Smooth muscle cell (in vitro differentiated cells): ENCODE measurements at regions not wholly inside any gene's neighbourhood (a gene's known extent, or its start where the extent isn't known, plus 50 kb on each side); places are given as distances from the start of the nearest gene placed in this dataset.

Experiments used
- DNase-seq: peaks from one replicate; lab custom pipeline; 2025; ENCODE audit not compliant: unreplicated experiment; lab: John Stamatoyannopoulos, UW
- H2AFZ ChIP-seq: fragments of 200-600 bp; sonication (generic); 2 replicates; pipeline ENCODE4 v1.6.0; 2016; ENCODE audit warnings: antibody characterized with exemption, low read depth, mild to moderate bottlenecking
- H3F3A ChIP-seq: fragments of 200-600 bp; sonication (generic); 2 replicates; pipeline ENCODE4 v1.6.0; 2017; ENCODE audit warnings: antibody characterized with exemption, low read depth
- H3K27ac ChIP-seq: fragments of 200-600 bp; sonication (generic); 2 replicates; pipeline ENCODE4 v1.5.1; 2016; ENCODE audit warnings: low read depth, mild to moderate bottlenecking
- H3K27me3 ChIP-seq: fragments of 200-600 bp; sonication (generic); 2 replicates; pipeline ENCODE4 v1.6.1; 2016; ENCODE audit warnings: low read depth, mild to moderate bottlenecking
- H3K36me3 ChIP-seq: fragments of 200-600 bp; sonication (generic); 2 replicates; pipeline ENCODE4 v1.5.1; 2016; ENCODE audit warnings: low read depth
- H3K4me1 ChIP-seq: fragments of 200-600 bp; sonication (generic); 2 replicates; pipeline ENCODE4 v1.5.1; 2016; ENCODE audit warnings: low read depth
- H3K4me2 ChIP-seq: fragments of 200-600 bp; sonication (generic); 2 replicates; pipeline ENCODE4 v1.6.0; 2016; ENCODE audit warnings: mild to moderate bottlenecking
- H3K4me3 ChIP-seq: fragments of 200-600 bp; sonication (generic); 2 replicates; pipeline ENCODE4 v1.5.1; 2016; ENCODE audit warnings: mild to moderate bottlenecking
- H3K79me2 ChIP-seq: fragments of 200-600 bp; sonication (generic); 2 replicates; pipeline ENCODE4 v1.6.0; 2016; ENCODE audit warnings: low read depth, mild to moderate bottlenecking
- H3K9ac ChIP-seq: fragments of 200-600 bp; sonication (generic); 2 replicates; pipeline ENCODE4 v1.6.0; 2016; ENCODE audit warnings: low read depth
- H3K9me3 ChIP-seq: fragments of 200-600 bp; sonication (generic); replicated peaks from 2 replicates; pipeline ENCODE4 v1.5.1; 2016; ENCODE audit warnings: low read depth
- H4K20me1 ChIP-seq: fragments of 200-600 bp; sonication (generic); 2 replicates; pipeline ENCODE4 v1.6.0; 2016; ENCODE audit warnings: low read depth
- CTCF ChIP-seq: fragments of 200-600 bp; sonication (generic); IDR thresholded peaks from 2 replicates; pipeline ENCODE4 v1.5.1; 2017; ENCODE audit warnings: borderline replicate concordance, mild to moderate bottlenecking, antibody characterized with exemption; ENCODE audit not compliant: insufficient read depth, poor library complexity, severe bottlenecking
- WGBS: methylation state at CpG from one replicate; pipeline ENCODE4 v1.1.7; 2016; ENCODE audit warnings: low lambda C conversion rate; 5-methylcytosine and 5-hydroxymethylcytosine counted together

GRCh38 chr16:58824201-58824600 is 90.1 kb upstream of the GOT2 start:
- no peaks in the 10 kb centered on the region for H3K4me1 ChIP-seq
- H3F3A ChIP-seq = no peaks in the 10 kb centered on the region
- H3K4me3 ChIP-seq = no peak overlapping the region
- no peak overlapping the region for H3K27ac ChIP-seq
- no peak for TF ChIP-seq CTCF
- H3K79me2 ChIP-seq = no peaks in the 10 kb centered on the region
- no peaks in the 10 kb centered on the region for H3K36me3 ChIP-seq
- H3K9me3 ChIP-seq = no peaks in the 10 kb centered on the region
- H3K9ac ChIP-seq = no peak overlapping the region
- no peak overlapping the region for H2AFZ ChIP-seq
- no peak overlapping the region for H3K4me2 ChIP-seq
- no peak for DNase-seq
- H4K20me1 ChIP-seq = no peaks in the 10 kb centered on the region
- H3K27me3 ChIP-seq = no peaks in the 10 kb centered on the region

GRCh38 chr16:58821886-58822285 is 87.8 kb upstream of the GOT2 start:
- Histone ChIP-seq H3K9me3 (no peaks in the 10 kb centered on the region), H3K27ac (no peak overlapping the region), H3K79me2 (no peaks in the 10 kb centered on the region), H3K27me3 (no peaks in the 10 kb centered on the region), H3K4me1 (no peaks in the 10 kb centered on the region), H2AFZ (no peak overlapping the region), H3K4me3 (no peak overlapping the region), H3K4me2 (no peak overlapping the region), H3K9ac (no peak overlapping the region), H3F3A (no peaks in the 10 kb centered on the region), H3K36me3 (no peaks in the 10 kb centered on the region), H4K20me1 (no peaks in the 10 kb centered on the region)
- DNase-seq = no peak
- no peak for TF ChIP-seq CTCF

GRCh38 chr16:58820411-58820810 is 86.3 kb upstream of the GOT2 start:
- H3K4me1 ChIP-seq = no peaks in the 10 kb centered on the region
- no peaks in the 10 kb centered on the region for H4K20me1 ChIP-seq
- no peak overlapping the region for H3K4me2 ChIP-seq
- 64% methylated on average over 1 of the region's 1 CpG for WGBS
- H3K4me3 ChIP-seq = no peak overlapping the region
- H3F3A ChIP-seq = no peaks in the 10 kb centered on the region
- DNase-seq = no peak
- no peaks in the 10 kb centered on the region for H3K9me3 ChIP-seq
- no peaks in the 10 kb centered on the region for H3K27me3 ChIP-seq
- no peak overlapping the region for H2AFZ ChIP-seq
- no peak for TF ChIP-seq CTCF
- no peak overlapping the region for H3K9ac ChIP-seq
- H3K27ac ChIP-seq = no peak overlapping the region
- no peaks in the 10 kb centered on the region for H3K79me2 ChIP-seq
- no peaks in the 10 kb centered on the region for H3K36me3 ChIP-seq

GRCh38 chr16:58815181-58815888 is 81.2 kb upstream of the GOT2 start:
- no peaks in the 10 kb centered on the region for H3K27me3 ChIP-seq
- no peak overlapping the region for H3K9ac ChIP-seq
- no peak overlapping the region for H3K4me3 ChIP-seq
- no peaks in the 10 kb centered on the region for H4K20me1 ChIP-seq
- TF ChIP-seq CTCF = no peak
- H2AFZ ChIP-seq = no peak overlapping the region
- no peak overlapping the region for H3K27ac ChIP-seq
- DNase-seq = no peak
- H3K4me1 ChIP-seq = peaks cover 5% of the 10 kb centered on the region
- H3K4me2 ChIP-seq = no peak overlapping the region
- H3K9me3 ChIP-seq = no peaks in the 10 kb centered on the region
- H3F3A ChIP-seq = no peaks in the 10 kb centered on the region
- no peaks in the 10 kb centered on the region for H3K36me3 ChIP-seq
- no peaks in the 10 kb centered on the region for H3K79me2 ChIP-seq
- 89% methylated on average over 7 of the region's 7 CpGs for WGBS
